ENCODE measurements at regions not wholly inside any gene's neighbourhood (a gene's known extent, or its start where the extent isn't known, plus 50 kb on each side); places are given as distances from the start of the nearest gene placed in this dataset.
"Not testable (repeated sequence)": the region's sequence is repeated elsewhere in the genome, so short reads cannot be mapped to it uniquely, and the experiment has no call there.

DNA sequence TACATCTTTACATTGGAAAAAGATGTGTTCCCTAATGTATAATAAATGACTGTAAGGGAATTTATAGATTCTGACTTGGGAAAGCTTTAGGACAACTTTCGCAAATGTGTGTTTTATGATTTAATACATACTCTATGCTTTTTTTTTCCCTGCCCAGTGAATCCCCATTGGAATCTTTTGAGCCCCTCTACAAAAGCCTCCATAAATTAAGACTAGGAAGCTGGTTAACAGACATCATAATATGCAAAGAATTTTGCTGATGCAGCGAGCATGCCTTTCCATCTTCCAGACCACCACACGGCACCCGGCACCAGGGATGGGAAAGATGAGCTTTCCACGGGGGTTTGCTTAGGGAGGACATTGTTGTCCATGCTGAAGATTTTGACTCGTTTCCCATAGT is 156.1 kb upstream of the IVNS1ABP start:
- H3K9ac ChIP-seq (ENCODE audit: low read length in 5 of 5): no peak overlapping the region
- H3K4me3 ChIP-seq (ENCODE audit: low read depth in 1 of 5, low read length in 5 of 5): no peak overlapping the region
- no peaks in the 10 kb centered on the region for H3K27me3 ChIP-seq (ENCODE audit: control insufficient read depth in 5 of 5, insufficient read depth in 4 of 5, low read length in 5 of 5)
- H3K4me1 ChIP-seq (ENCODE audit: control insufficient read depth in 5 of 5, insufficient read depth in 5 of 5, low read length in 5 of 5): no peaks in the 10 kb centered on the region
- no peaks in the 10 kb centered on the region for H3K9me3 ChIP-seq (ENCODE audit: control insufficient read depth in 5 of 5, low read length in 5 of 5)
- no peak overlapping the region for H3K27ac ChIP-seq (ENCODE audit: low read depth, low read length)
- no peaks in the 10 kb centered on the region for H3K36me3 ChIP-seq (ENCODE audit: control insufficient read depth in 5 of 5, insufficient read depth in 5 of 5, low read length in 5 of 5)

DNA sequence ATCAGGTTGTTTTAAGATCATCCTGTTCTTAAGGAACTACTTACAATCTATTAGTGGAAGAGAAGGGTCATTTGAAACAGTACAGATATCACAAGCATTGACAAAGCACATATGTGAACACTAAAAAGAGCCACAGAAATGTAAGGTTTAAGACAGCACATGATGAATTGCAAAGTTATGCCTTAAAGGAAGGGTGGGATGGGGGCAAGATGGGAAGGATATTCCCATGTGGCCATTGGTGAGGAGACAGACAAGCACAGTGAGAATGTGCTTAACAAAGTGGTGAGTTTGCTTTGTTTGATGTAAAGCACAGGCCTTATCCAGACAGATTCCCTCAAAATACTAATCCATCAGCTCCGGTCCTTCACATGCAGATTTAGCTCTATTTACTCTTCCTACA is 151.6 kb upstream of the IVNS1ABP start:
- Histone ChIP-seq H3K4me1 (ENCODE audit: control insufficient read depth in 5 of 5, insufficient read depth in 5 of 5, low read length in 5 of 5) (no peaks in the 10 kb centered on the region), H3K4me3 (ENCODE audit: low read depth in 1 of 5, low read length in 5 of 5) (no peak overlapping the region), H3K27ac (ENCODE audit: low read depth, low read length) (no peak overlapping the region), H3K27me3 (ENCODE audit: control insufficient read depth in 5 of 5, insufficient read depth in 4 of 5, low read length in 5 of 5) (no peaks in the 10 kb centered on the region), H3K9me3 (ENCODE audit: control insufficient read depth in 5 of 5, low read length in 5 of 5) (no peaks in the 10 kb centered on the region), H3K9ac (ENCODE audit: low read length in 5 of 5) (no peak overlapping the region), H3K36me3 (ENCODE audit: control insufficient read depth in 5 of 5, insufficient read depth in 5 of 5, low read length in 5 of 5) (no peaks in the 10 kb centered on the region)

DNA sequence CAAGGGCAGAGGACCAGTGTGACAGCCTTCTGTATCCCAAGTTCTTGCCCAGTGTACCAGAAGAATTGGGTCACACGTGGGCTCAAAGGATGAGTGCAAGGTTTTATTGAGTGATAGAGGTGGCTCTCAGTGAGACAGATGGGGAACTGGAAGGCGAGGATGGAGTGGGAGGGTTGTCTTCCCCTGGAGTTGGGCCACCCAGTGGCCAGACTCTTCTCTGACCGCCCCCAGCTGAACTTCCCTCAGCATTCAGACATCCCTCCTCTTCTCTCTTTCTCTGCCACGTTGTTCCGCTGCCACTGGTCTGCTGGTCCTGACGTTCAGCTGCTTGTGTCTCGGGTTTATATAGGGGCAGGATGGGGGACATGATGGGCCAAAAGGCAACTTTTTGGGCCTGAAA is 150.1 kb upstream of the IVNS1ABP start:
- no peaks in the 10 kb centered on the region for H3K4me1 ChIP-seq (ENCODE audit: control insufficient read depth in 5 of 5, insufficient read depth in 5 of 5, low read length in 5 of 5)
- no peak overlapping the region for H3K9ac ChIP-seq (ENCODE audit: low read length in 5 of 5)
- no peaks in the 10 kb centered on the region for H3K27me3 ChIP-seq (ENCODE audit: control insufficient read depth in 5 of 5, insufficient read depth in 4 of 5, low read length in 5 of 5)

DNA sequence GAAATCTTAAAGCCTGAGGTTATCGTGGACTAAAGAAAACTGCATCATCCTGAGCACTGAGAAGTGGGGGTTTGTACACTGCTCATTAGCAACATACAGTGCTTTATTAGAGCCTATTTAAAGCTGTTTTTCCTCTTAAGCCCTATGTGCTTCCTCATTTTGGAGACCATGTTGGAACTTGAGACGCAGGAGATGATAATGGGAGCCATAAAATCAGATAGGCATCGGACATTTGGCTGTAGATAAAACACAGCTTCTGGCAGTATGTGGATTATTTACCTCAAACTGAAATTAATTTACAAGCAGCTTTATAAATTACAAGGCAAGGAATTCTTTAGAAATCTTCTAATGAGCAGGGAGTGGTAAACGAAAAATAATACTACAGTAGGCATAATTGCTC is 147.7 kb upstream of the IVNS1ABP start:
- H3K4me3 ChIP-seq (ENCODE audit: low read depth in 1 of 5, low read length in 5 of 5): no peak overlapping the region
- no peaks in the 10 kb centered on the region for H3K4me1 ChIP-seq (ENCODE audit: control insufficient read depth in 5 of 5, insufficient read depth in 5 of 5, low read length in 5 of 5)
- no peaks in the 10 kb centered on the region for H3K9me3 ChIP-seq (ENCODE audit: control insufficient read depth in 5 of 5, low read length in 5 of 5)
- H3K27ac ChIP-seq (ENCODE audit: low read depth, low read length): no peak overlapping the region
- no peaks in the 10 kb centered on the region for H3K36me3 ChIP-seq (ENCODE audit: control insufficient read depth in 5 of 5, insufficient read depth in 5 of 5, low read length in 5 of 5)
- H3K27me3 ChIP-seq (ENCODE audit: control insufficient read depth in 5 of 5, insufficient read depth in 4 of 5, low read length in 5 of 5): no peaks in the 10 kb centered on the region
- no peak overlapping the region for H3K9ac ChIP-seq (ENCODE audit: low read length in 5 of 5)

More for the DNA sequence above, 150.1 kb upstream of the IVNS1ABP start:
- H3K27ac ChIP-seq (ENCODE audit: low read depth, low read length): no peak overlapping the region
- H3K36me3 ChIP-seq (ENCODE audit: control insufficient read depth in 5 of 5, insufficient read depth in 5 of 5, low read length in 5 of 5): no peaks in the 10 kb centered on the region
- H3K4me3 ChIP-seq (ENCODE audit: low read depth in 1 of 5, low read length in 5 of 5): no peak overlapping the region
- no peaks in the 10 kb centered on the region for H3K9me3 ChIP-seq (ENCODE audit: control insufficient read depth in 5 of 5, low read length in 5 of 5)

DNA sequence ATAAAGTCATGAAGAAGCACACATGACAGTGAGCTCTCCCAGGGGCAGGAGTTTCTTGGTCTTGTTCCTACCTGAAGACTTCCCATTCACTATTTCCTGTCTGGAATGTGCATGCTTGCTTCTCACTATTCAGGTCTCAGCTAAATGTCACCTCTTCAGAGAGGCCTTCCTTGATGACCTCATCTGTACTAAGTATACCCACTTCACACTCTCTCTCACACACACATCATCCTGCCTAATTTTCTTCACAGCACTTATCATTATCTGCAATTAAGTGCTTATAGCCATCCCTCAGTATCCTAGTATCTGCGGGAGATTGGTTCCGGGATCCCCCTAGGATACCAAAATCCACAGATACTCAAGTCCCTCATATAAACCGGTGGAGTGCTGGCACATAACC is 146.4 kb upstream of the IVNS1ABP start:
- H3K27ac ChIP-seq (ENCODE audit: low read depth, low read length): no peak overlapping the region
- H3K4me3 ChIP-seq (ENCODE audit: low read depth in 1 of 5, low read length in 5 of 5): no peak overlapping the region
- H3K27me3 ChIP-seq (ENCODE audit: control insufficient read depth in 5 of 5, insufficient read depth in 4 of 5, low read length in 5 of 5): no peaks in the 10 kb centered on the region
- H3K4me1 ChIP-seq (ENCODE audit: control insufficient read depth in 5 of 5, insufficient read depth in 5 of 5, low read length in 5 of 5): no peaks in the 10 kb centered on the region
- no peak overlapping the region for H3K9ac ChIP-seq (ENCODE audit: low read length in 5 of 5)
- H3K36me3 ChIP-seq (ENCODE audit: control insufficient read depth in 5 of 5, insufficient read depth in 5 of 5, low read length in 5 of 5): no peaks in the 10 kb centered on the region
- no peaks in the 10 kb centered on the region for H3K9me3 ChIP-seq (ENCODE audit: control insufficient read depth in 5 of 5, low read length in 5 of 5)

DNA sequence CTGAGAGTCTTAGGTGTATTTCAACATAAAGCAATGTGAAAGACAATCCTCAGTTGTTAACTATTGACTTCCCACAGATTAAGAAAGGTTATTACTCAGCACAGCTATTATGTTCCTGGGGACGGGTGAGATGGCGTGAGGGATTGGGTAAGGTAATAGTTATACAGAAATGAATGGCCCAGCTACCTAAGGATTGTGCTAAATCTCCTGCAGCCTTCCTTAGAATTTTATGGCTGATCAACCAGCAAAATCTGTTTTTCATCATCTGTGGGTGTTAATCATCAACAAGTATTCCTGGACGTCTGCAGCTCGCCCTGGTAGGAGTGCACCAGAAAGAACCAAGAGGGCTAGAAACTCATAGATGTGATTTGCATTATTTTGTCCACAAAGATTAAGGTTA is 146.0 kb upstream of the IVNS1ABP start:
- H3K27ac ChIP-seq (ENCODE audit: low read depth, low read length): no peak overlapping the region
- H3K9ac ChIP-seq (ENCODE audit: low read length in 5 of 5): no peak overlapping the region
- H3K27me3 ChIP-seq (ENCODE audit: control insufficient read depth in 5 of 5, insufficient read depth in 4 of 5, low read length in 5 of 5): no peaks in the 10 kb centered on the region
- no peaks in the 10 kb centered on the region for H3K4me1 ChIP-seq (ENCODE audit: control insufficient read depth in 5 of 5, insufficient read depth in 5 of 5, low read length in 5 of 5)
- no peak overlapping the region for H3K4me3 ChIP-seq (ENCODE audit: low read depth in 1 of 5, low read length in 5 of 5)
- H3K36me3 ChIP-seq (ENCODE audit: control insufficient read depth in 5 of 5, insufficient read depth in 5 of 5, low read length in 5 of 5): no peaks in the 10 kb centered on the region
- H3K9me3 ChIP-seq (ENCODE audit: control insufficient read depth in 5 of 5, low read length in 5 of 5): no peaks in the 10 kb centered on the region

DNA sequence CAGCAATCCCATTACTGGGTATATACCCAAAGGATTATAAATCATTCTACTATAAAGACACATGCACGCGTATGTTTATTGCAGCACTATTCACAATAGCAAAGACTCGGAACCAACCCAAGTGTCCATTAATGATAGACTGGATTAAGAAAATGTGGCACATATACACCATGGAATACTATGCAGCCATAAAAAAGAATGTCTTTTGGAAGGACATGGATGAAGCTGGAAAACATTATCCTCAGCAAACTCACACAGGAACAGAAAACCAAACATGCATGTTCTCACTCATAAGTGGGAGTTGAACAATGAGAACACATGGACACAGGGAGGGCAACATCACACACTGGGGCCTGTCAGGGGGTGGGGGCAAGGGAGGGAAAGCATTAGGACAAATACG is 143.7 kb upstream of the IVNS1ABP start:
- H3K9me3 ChIP-seq (ENCODE audit: control insufficient read depth in 5 of 5, low read length in 5 of 5); H3K4me1 ChIP-seq (ENCODE audit: control insufficient read depth in 5 of 5, insufficient read depth in 5 of 5, low read length in 5 of 5); H3K27me3 ChIP-seq (ENCODE audit: control insufficient read depth in 5 of 5, insufficient read depth in 4 of 5, low read length in 5 of 5); H3K36me3 ChIP-seq (ENCODE audit: control insufficient read depth in 5 of 5, insufficient read depth in 5 of 5, low read length in 5 of 5); H3K9ac ChIP-seq (ENCODE audit: low read length in 5 of 5); H3K27ac ChIP-seq (ENCODE audit: low read depth, low read length); H3K4me3 ChIP-seq (ENCODE audit: low read depth in 1 of 5, low read length in 5 of 5): not testable (repeated sequence)

DNA sequence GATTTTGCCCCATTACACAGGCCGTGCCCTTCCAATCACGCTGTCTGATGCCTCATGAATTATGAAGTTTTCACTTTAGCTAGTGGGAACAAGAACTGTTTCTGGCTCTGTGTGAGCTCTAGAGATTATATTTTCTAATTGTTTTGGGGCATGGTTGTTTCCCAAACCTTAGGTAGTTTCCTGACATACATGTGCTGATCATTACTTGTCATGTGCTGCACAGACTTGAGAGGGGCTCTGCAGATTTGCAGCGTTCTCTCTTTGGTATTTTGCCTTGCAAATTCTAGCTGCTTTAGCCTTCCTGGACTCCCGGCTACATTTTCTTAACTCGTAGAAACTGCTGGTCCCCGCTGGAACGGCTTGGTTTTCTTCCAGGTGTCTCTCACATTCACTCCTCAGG is 142.1 kb upstream of the IVNS1ABP start:
- H3K9ac ChIP-seq (ENCODE audit: low read length in 5 of 5): no peak overlapping the region
- no peaks in the 10 kb centered on the region for H3K27me3 ChIP-seq (ENCODE audit: control insufficient read depth in 5 of 5, insufficient read depth in 4 of 5, low read length in 5 of 5)
- no peak overlapping the region for H3K4me3 ChIP-seq (ENCODE audit: low read depth in 1 of 5, low read length in 5 of 5)
- H3K36me3 ChIP-seq (ENCODE audit: control insufficient read depth in 5 of 5, insufficient read depth in 5 of 5, low read length in 5 of 5): no peaks in the 10 kb centered on the region
- H3K27ac ChIP-seq (ENCODE audit: low read depth, low read length): no peak overlapping the region
- no peaks in the 10 kb centered on the region for H3K4me1 ChIP-seq (ENCODE audit: control insufficient read depth in 5 of 5, insufficient read depth in 5 of 5, low read length in 5 of 5)
- no peaks in the 10 kb centered on the region for H3K9me3 ChIP-seq (ENCODE audit: control insufficient read depth in 5 of 5, low read length in 5 of 5)

DNA sequence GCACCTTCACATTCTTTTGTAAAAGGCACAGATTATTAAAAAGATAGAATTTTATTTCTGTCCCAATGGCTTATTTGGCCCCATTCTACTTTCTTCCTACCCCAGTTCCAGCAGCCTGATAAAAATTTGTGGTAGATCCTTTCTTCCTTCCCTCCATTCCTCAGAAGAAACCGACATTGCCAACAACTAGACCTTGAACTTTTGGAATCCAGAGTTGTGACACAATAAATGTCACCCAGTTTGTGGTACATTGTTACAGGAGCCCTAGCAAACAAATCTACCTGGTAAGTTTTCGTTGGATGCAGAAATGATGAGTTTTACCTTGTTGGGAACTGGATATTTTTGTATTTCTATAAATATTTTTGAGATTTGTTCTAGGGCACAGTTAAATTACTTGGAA is 141.6 kb upstream of the IVNS1ABP start:
- Histone ChIP-seq H3K4me1 (ENCODE audit: control insufficient read depth in 5 of 5, insufficient read depth in 5 of 5, low read length in 5 of 5) (no peaks in the 10 kb centered on the region), H3K4me3 (ENCODE audit: low read depth in 1 of 5, low read length in 5 of 5) (no peak overlapping the region), H3K27me3 (ENCODE audit: control insufficient read depth in 5 of 5, insufficient read depth in 4 of 5, low read length in 5 of 5) (no peaks in the 10 kb centered on the region), H3K9ac (ENCODE audit: low read length in 5 of 5) (no peak overlapping the region), H3K36me3 (ENCODE audit: control insufficient read depth in 5 of 5, insufficient read depth in 5 of 5, low read length in 5 of 5) (no peaks in the 10 kb centered on the region), H3K27ac (ENCODE audit: low read depth, low read length) (no peak overlapping the region), H3K9me3 (ENCODE audit: control insufficient read depth in 5 of 5, low read length in 5 of 5) (no peaks in the 10 kb centered on the region)

DNA sequence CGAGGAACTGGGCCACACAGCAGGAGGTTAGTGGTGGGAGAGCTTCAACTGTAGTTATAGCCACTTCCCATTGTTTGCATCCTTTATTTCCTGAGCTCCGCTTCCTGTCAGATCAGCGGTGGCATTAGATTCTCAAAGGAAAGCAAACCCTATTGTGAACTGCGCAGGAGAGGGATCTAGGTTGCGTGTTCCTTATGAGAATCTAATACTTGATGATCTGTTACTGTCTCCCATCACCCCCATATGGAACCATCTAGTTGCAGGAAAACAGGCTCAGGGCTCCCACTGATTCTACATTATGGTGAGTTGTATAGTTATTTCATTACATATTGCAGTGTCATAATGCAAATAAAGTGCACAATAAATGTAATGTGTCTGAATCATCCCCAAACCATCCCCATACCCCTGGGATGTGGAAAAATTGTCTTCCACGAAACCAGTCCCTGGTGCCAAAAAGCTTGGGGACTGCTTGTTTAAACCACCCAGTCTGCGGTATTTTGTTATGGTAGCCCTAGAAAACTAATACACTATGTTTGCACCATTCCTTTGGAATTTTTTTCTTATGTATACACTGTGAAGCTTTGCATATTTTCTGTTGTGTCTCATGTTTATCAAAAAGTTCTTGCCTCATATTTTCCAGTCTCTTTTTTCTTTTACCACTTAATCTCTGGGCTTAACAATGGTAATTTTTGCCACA is 136.6 kb upstream of the IVNS1ABP start:
- no peaks in the 10 kb centered on the region for H3K36me3 ChIP-seq (ENCODE audit: control insufficient read depth in 5 of 5, insufficient read depth in 5 of 5, low read length in 5 of 5)
- no peak overlapping the region for H3K4me3 ChIP-seq (ENCODE audit: low read depth in 1 of 5, low read length in 5 of 5)
- H3K27ac ChIP-seq (ENCODE audit: low read depth, low read length): no peak overlapping the region
- no peaks in the 10 kb centered on the region for H3K27me3 ChIP-seq (ENCODE audit: control insufficient read depth in 5 of 5, insufficient read depth in 4 of 5, low read length in 5 of 5)
- H3K4me1 ChIP-seq (ENCODE audit: control insufficient read depth in 5 of 5, insufficient read depth in 5 of 5, low read length in 5 of 5): no peaks in the 10 kb centered on the region
- no peak overlapping the region for H3K9ac ChIP-seq (ENCODE audit: low read length in 5 of 5)
- no peaks in the 10 kb centered on the region for H3K9me3 ChIP-seq (ENCODE audit: control insufficient read depth in 5 of 5, low read length in 5 of 5)

DNA sequence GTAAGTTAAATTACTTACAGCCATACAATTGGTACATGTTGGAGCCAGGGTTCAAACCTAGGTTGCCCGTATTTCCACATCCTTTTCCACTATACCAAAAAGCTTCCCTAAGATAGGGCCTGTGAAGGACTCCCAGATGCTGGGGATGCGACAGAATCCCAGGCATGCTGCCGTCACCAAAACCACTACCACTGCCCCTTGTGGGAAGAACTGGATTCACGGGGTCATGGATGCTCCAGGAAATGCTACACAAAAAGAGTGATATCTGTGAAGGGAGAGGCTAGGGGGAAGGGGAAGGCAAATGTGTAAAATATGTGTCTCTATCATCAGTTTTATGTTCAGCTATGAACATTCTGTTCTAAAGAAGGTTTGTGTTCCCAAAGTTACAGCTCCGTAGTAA is 133.9 kb upstream of the IVNS1ABP start:
- no peaks in the 10 kb centered on the region for H3K27me3 ChIP-seq (ENCODE audit: control insufficient read depth in 5 of 5, insufficient read depth in 4 of 5, low read length in 5 of 5)
- H3K4me3 ChIP-seq (ENCODE audit: low read depth in 1 of 5, low read length in 5 of 5): no peak overlapping the region
- H3K36me3 ChIP-seq (ENCODE audit: control insufficient read depth in 5 of 5, insufficient read depth in 5 of 5, low read length in 5 of 5): no peaks in the 10 kb centered on the region
- no peaks in the 10 kb centered on the region for H3K4me1 ChIP-seq (ENCODE audit: control insufficient read depth in 5 of 5, insufficient read depth in 5 of 5, low read length in 5 of 5)
- no peak overlapping the region for H3K27ac ChIP-seq (ENCODE audit: low read depth, low read length)
- no peak overlapping the region for H3K9ac ChIP-seq (ENCODE audit: low read length in 5 of 5)
- H3K9me3 ChIP-seq (ENCODE audit: control insufficient read depth in 5 of 5, low read length in 5 of 5): no peaks in the 10 kb centered on the region
